Skeletal muscle tissue (tissue), 3 donors: ENCODE measurements at regions not wholly inside any gene's neighbourhood (a gene's known extent, or its start where the extent isn't known, plus 50 kb on each side); places are given as distances from the start of the nearest gene placed in this dataset.
"Not testable (repeated sequence)": the region's sequence is repeated elsewhere in the genome, so short reads cannot be mapped to it uniquely, and the experiment has no call there.

Experiments used
- H3K27ac ChIP-seq: one replicate; pipeline ENCODE4 v1.7.0; 2013; ENCODE audit warnings: mild to moderate bottlenecking, low read depth, low read length, inconsistent platforms
- H3K27me3 ChIP-seq, 3 donors: one replicate each; pipeline ENCODE4 v1.7.0; 2013; ENCODE audit warnings: low read length in 3 of 3; ENCODE audit not compliant: control insufficient read depth in 3 of 3, insufficient read depth in 3 of 3
- H3K36me3 ChIP-seq, 3 donors: one replicate each; pipeline ENCODE4 v1.7.0; 2013; ENCODE audit warnings: low read length in 3 of 3; ENCODE audit not compliant: control insufficient read depth in 3 of 3, insufficient read depth in 3 of 3
- H3K4me1 ChIP-seq, 3 donors: one replicate each; pipeline ENCODE4 v1.7.0; 2013; ENCODE audit warnings: low read length in 3 of 3, mild to moderate bottlenecking in 3 of 3; ENCODE audit not compliant: control insufficient read depth in 3 of 3, insufficient read depth in 3 of 3
- H3K4me3 ChIP-seq, 3 donors: one replicate each; pipeline ENCODE4 v1.7.0; 2013; ENCODE audit warnings: low read length in 3 of 3
- H3K9ac ChIP-seq, 3 donors: one replicate each; pipeline ENCODE4 v1.7.0; 2013; ENCODE audit warnings: low read length in 3 of 3, mild to moderate bottlenecking in 3 of 3, moderate library complexity in 2 of 3, low read depth in 1 of 3
- H3K9me3 ChIP-seq, 3 donors: one replicate each; pipeline ENCODE4 v1.7.0; 2013; ENCODE audit warnings: low read length in 3 of 3; ENCODE audit not compliant: control insufficient read depth in 3 of 3
- donor health status: Osteomylitis.

DNA sequence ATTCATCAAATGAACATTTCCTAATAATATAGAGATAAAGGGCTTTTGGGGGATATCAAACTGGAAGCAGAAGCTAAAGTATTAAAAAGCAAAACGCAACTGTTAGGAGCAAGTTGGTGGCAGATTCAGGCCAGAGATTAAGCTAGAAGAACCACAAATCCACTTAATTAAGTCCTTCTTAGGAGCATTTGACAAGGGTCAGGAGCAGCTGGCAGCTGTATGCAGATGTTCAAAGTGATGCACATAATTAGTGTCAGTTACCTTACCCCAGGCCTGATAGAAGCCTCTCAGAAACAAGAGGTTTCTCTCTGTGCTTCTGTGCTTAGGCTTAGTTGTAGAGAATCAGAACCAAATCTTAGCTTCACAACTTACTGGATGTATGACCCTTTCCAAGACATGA, 546.5 kb upstream of the ANO5 start:
- no peaks in the 10 kb centered on the region for H3K36me3 ChIP-seq

GRCh38 chr11:21650961-21651360, 541.9 kb upstream of the ANO5 start:
- Histone ChIP-seq H3K27me3 (no peaks in the 10 kb centered on the region), H3K36me3 (no peaks in the 10 kb centered on the region), H3K4me3 (no peak overlapping the region), H3K9ac (no peak overlapping the region), H3K27ac (no peak overlapping the region), H3K9me3 (no peaks in the 10 kb centered on the region), H3K4me1 (no peaks in the 10 kb centered on the region)

More for the DNA sequence above, 546.5 kb upstream of the ANO5 start:
- no peaks in the 10 kb centered on the region for H3K4me1 ChIP-seq
- no peak overlapping the region for H3K4me3 ChIP-seq
- no peaks in the 10 kb centered on the region for H3K9me3 ChIP-seq
- H3K9ac ChIP-seq, result no peak overlapping the region
- no peaks in the 10 kb centered on the region for H3K27me3 ChIP-seq
- H3K27ac ChIP-seq, result no peak overlapping the region

DNA sequence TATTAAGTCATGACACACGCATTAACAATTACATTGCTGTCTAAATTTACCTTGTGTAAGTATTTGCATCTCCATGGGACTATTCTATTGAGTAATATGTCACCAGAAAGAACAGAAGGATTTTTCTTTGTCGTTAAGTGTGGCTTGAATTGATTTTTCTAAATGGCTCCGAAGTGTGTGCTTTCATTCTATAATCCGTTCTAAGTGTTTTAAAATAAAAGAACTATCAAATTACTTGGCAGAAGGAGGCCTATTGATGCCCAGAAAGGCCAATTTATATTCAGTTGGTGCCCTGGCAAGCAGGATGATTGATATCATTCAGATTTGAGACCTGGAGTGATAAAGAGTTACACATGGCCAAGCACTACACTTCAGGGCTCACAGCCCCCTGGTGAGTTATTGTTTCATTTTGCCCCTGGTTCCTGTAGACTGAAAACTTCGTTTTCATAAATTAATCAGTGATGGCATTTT, 538.9 kb upstream of the ANO5 start:
- Histone ChIP-seq H3K4me1 (no peaks in the 10 kb centered on the region), H3K27ac (no peak overlapping the region), H3K9me3 (no peaks in the 10 kb centered on the region), H3K36me3 (no peaks in the 10 kb centered on the region), H3K27me3 (no peaks in the 10 kb centered on the region), H3K4me3 (no peak overlapping the region), H3K9ac (no peak overlapping the region)

- Histone ChIP-seq H3K4me1 (no peaks in the 10 kb centered on the region), H3K27me3 (no peaks in the 10 kb centered on the region), H3K4me3 (no peak overlapping the region), H3K36me3 (no peaks in the 10 kb centered on the region), H3K27ac (no peak overlapping the region), H3K9me3 (no peaks in the 10 kb centered on the region), H3K9ac (no peak overlapping the region)
Measured at GRCh38 chr11:21656065-21656464, 536.8 kb upstream of the ANO5 start.

- H3K27me3 ChIP-seq, result no peaks in the 10 kb centered on the region
- H3K36me3 ChIP-seq, result no peaks in the 10 kb centered on the region
- no peak overlapping the region for H3K4me3 ChIP-seq
Measured at GRCh38 chr11:21658654-21659193, 534.2 kb upstream of the ANO5 start.

GRCh38 chr11:21659377-21659776, 533.5 kb upstream of the ANO5 start:
- not testable (repeated sequence) for H3K9me3 ChIP-seq, H3K36me3 ChIP-seq, H3K9ac ChIP-seq, H3K4me1 ChIP-seq, H3K4me3 ChIP-seq, H3K27ac ChIP-seq, H3K27me3 ChIP-seq

More at GRCh38 chr11:21658654-21659193, 534.2 kb upstream of the ANO5 start:
- Histone ChIP-seq H3K4me1 (no peaks in the 10 kb centered on the region), H3K9me3 (no peaks in the 10 kb centered on the region), H3K27ac (no peak overlapping the region), H3K9ac (no peak overlapping the region)

GRCh38 chr11:21659961-21660360, 532.9 kb upstream of the ANO5 start:
- H3K27ac ChIP-seq, result no peak overlapping the region
- H3K9ac ChIP-seq, result no peak overlapping the region
- no peaks in the 10 kb centered on the region for H3K9me3 ChIP-seq
- H3K27me3 ChIP-seq, result no peaks in the 10 kb centered on the region
- H3K4me1 ChIP-seq, result no peaks in the 10 kb centered on the region
- no peaks in the 10 kb centered on the region for H3K36me3 ChIP-seq
- no peak overlapping the region for H3K4me3 ChIP-seq

DNA sequence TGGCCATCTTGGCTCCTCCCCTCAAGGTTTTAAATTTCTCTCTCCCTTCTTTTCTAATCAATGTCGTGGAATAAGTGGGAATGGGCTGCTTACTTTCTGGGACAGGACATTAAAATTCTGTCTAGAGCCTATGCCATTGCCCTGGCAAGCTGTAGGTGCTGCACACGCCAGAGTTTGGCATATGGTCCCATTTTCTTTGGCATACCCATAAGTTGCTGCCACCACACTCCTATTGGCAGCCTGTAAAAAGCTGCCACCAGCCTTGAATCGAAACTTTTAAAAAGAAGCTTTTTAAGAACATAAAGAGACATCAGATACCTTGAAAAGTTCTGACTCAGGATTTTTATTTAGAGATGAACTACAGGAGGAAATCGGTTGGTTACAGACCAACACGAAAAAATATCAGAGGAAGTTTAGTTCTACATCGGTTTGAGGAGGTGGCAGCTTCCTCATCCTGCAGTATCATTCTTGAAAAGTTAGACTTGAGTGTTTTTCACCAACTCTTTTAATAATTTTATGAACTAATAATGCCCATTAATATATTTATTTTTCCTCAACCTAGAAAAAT, 517.8 kb upstream of the ANO5 start:
- Histone ChIP-seq H3K9me3 (no peaks in the 10 kb centered on the region), H3K27me3 (no peaks in the 10 kb centered on the region), H3K9ac (no peak overlapping the region), H3K4me1 (no peaks in the 10 kb centered on the region), H3K27ac (no peak overlapping the region), H3K36me3 (no peaks in the 10 kb centered on the region), H3K4me3 (no peak overlapping the region)

DNA sequence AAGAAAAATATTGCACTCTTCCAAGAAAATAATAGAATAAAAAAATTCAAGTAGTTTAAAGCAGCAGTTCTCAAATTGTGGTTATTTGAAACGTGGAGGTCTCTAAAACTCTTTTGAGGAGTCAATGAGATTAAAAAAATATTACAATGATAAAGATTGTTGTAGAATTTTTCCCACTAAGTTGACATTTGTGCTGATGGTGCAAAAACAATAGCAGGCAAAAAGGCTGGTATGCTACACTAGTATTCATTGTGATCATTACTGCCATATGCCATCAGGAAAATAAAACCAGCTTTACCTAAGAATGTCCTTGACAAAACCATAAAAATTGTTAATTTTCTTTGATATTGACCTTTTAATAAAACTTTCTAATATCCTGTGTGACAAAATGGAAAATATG, 505.2 kb upstream of the ANO5 start:
- H3K27me3 ChIP-seq, result no peaks in the 10 kb centered on the region
- H3K4me3 ChIP-seq, result no peak overlapping the region
- H3K36me3 ChIP-seq, result no peaks in the 10 kb centered on the region
- no peak overlapping the region for H3K27ac ChIP-seq
- H3K9ac ChIP-seq, result no peak overlapping the region
- peaks cover 0 to 3% (median 0%) of the 10 kb centered on the region in 3 donors for H3K9me3 ChIP-seq
- no peaks in the 10 kb centered on the region for H3K4me1 ChIP-seq

DNA sequence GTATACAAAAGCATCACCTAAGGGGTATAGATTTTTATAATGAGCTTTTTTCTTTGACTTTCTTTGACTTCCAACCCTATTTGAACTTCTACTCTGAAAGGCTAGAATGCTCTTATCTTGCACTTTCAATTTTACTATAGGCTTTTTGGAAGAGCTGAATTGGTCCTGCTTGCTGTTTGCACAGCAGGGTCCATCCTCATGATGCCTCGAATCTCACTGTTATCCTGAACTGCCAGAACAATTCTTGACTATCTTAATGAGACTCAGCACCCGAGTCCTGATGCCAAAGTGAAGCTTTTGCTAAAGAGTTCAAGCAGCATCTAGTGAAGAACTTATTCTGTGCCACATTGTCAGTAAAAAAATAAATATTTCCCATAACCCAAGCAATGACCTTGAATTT, 488.3 kb upstream of the ANO5 start:
- Histone ChIP-seq H3K27me3 (no peaks in the 10 kb centered on the region), H3K36me3 (no peaks in the 10 kb centered on the region), H3K9ac (no peak overlapping the region), H3K27ac (no peak overlapping the region), H3K4me1 (no peaks in the 10 kb centered on the region), H3K4me3 (no peak overlapping the region), H3K9me3 (no peaks in the 10 kb centered on the region)
